ENCODE measurements at regions not wholly inside any gene's neighbourhood (a gene's known extent, or its start where the extent isn't known, plus 50 kb on each side); places are given as distances from the start of the nearest gene placed in this dataset.

GRCh38 chr4:171430495-171430894, 382.7 kb upstream of the GALNTL6 start:
- TF ChIP-seq ZNF274 (IDR thresholded peaks at IDR 0.05; ENCODE audit: low read depth, low read length) (no peak), SUZ12 (IDR thresholded peaks at IDR 0.05; ENCODE audit: extremely low read depth, insufficient read depth, insufficient read length) (no peak)

All from NT2/D1 (cell line).